Tibial artery (tissue), 4 donors: ENCODE measurements at regions not wholly inside any gene's neighbourhood (a gene's known extent, or its start where the extent isn't known, plus 50 kb on each side); places are given as distances from the start of the nearest gene placed in this dataset.

Source experiments
- DNase-seq, 2 donors: peaks; one replicate each; pipeline ENCODE4 v3.0.0-alpha.2; 2019
- H3K27ac ChIP-seq, 2 donors: fragments of 200-600 bp; sonication (generic) in 1 of 2; 1 replicate in 1 of 2; 2 replicates in 1 of 2; pipeline ENCODE4 v1.5.1; 2018 to 2019; ENCODE audit warnings: mild to moderate bottlenecking in 1 of 2
- H3K27me3 ChIP-seq, 2 donors: fragments of 200-600 bp; sonication (generic) in 1 of 2; one replicate each; pipeline versions ENCODE4 v1.5.1 to v1.6.0; 2016 to 2019
- H3K36me3 ChIP-seq, 3 donors: fragments of 200-600 bp; sonication (generic) in 2 of 3; one replicate each; pipeline ENCODE4 v1.5.1; 2016 to 2019; ENCODE audit warnings: mild to moderate bottlenecking in 2 of 3
- H3K4me1 ChIP-seq, 4 donors: fragments of 200-600 bp; sonication (generic) in 2 of 4; 1 replicate in 3 of 4; 2 replicates in 1 of 4; pipeline ENCODE4 v1.5.1; 2016 to 2019
- H3K4me3 ChIP-seq, 2 donors: fragments of 200-600 bp; sonication (generic) in 1 of 2; 1 replicate in 1 of 2; 2 replicates in 1 of 2; pipeline ENCODE4 v1.5.1; 2018 to 2019; ENCODE audit warnings: mild to moderate bottlenecking in 2 of 2
- H3K9me3 ChIP-seq, 3 donors: fragments of 200-600 bp; sonication (generic) in 1 of 3; one replicate each; pipeline ENCODE4 v1.5.1; 2016 to 2019
- CTCF ChIP-seq, 2 experiments: fragments of 200-600 bp in 1 of 2; fragments of 450-650 bp in 1 of 2; IDR thresholded peaks; one replicate each; pipeline ENCODE4 v1.5.1; 2017 to 2019; ENCODE audit warnings: antibody characterized with exemption in 2 of 2, mild to moderate bottlenecking in 1 of 2, moderate library complexity in 1 of 2
- intact Hi-C: fragments of 100-400 bp; cut with DNase I; formaldehyde crosslinking; loops from one replicate; pipeline ENCODE4 v1.15.0; 2023; ENCODE audit warnings: low total_unique reads

- Histone ChIP-seq H3K27me3 (no peaks in the 10 kb centered on the region), H3K4me3 (no peak overlapping the region), H3K9me3 (no peaks in the 10 kb centered on the region), H3K36me3 (no peaks in the 10 kb centered on the region), H3K4me1 (no peaks in the 10 kb centered on the region), H3K27ac (no peak overlapping the region)
- no peak for DNase-seq
- intact Hi-C loops, result no loop called here
- TF ChIP-seq CTCF (IDR thresholded peaks at IDR 0.05), result no peak
Observed at GRCh38 chr14:28055008-28055407, 711.6 kb upstream of the FOXG1 start.

GRCh38 chr14:28057359-28058296 lies 709.0 kb upstream of the FOXG1 start:
- intact Hi-C loops, result no loop called here
- no peaks in the 10 kb centered on the region for H3K4me1 ChIP-seq
- H3K27me3 ChIP-seq, result no peaks in the 10 kb centered on the region
- H3K27ac ChIP-seq, result no peak overlapping the region
- no peak for DNase-seq
- no peaks in the 10 kb centered on the region for H3K9me3 ChIP-seq
- H3K36me3 ChIP-seq, result no peaks in the 10 kb centered on the region
- no peak overlapping the region for H3K4me3 ChIP-seq
- no peak for TF ChIP-seq CTCF (IDR thresholded peaks at IDR 0.05)

- Histone ChIP-seq H3K27ac (no peak overlapping the region), H3K9me3 (no peaks in the 10 kb centered on the region), H3K4me1 (no peaks in the 10 kb centered on the region), H3K4me3 (no peak overlapping the region), H3K27me3 (no peaks in the 10 kb centered on the region), H3K36me3 (no peaks in the 10 kb centered on the region)
- DNase-seq, result no peak
- intact Hi-C loops, result no loop called here
- TF ChIP-seq CTCF (IDR thresholded peaks at IDR 0.05), result no peak
Observed at GRCh38 chr14:28059254-28059653, 707.3 kb upstream of the FOXG1 start.

GRCh38 chr14:28061006-28061405 lies 705.6 kb upstream of the FOXG1 start:
- TF ChIP-seq CTCF (IDR thresholded peaks at IDR 0.05), result no peak
- Histone ChIP-seq H3K27ac (no peak overlapping the region), H3K27me3 (no peaks in the 10 kb centered on the region), H3K36me3 (no peaks in the 10 kb centered on the region), H3K9me3 (no peaks in the 10 kb centered on the region), H3K4me1 (no peaks in the 10 kb centered on the region), H3K4me3 (no peak overlapping the region)
- DNase-seq, result no peak
- intact Hi-C loops, result no loop called here

- Histone ChIP-seq H3K4me3 (no peak overlapping the region), H3K9me3 (no peaks in the 10 kb centered on the region), H3K27me3 (no peaks in the 10 kb centered on the region), H3K36me3 (no peaks in the 10 kb centered on the region), H3K27ac (no peak overlapping the region), H3K4me1 (no peaks in the 10 kb centered on the region)
- DNase-seq, result no peak
- TF ChIP-seq CTCF (IDR thresholded peaks at IDR 0.05), result no peak
- intact Hi-C loops, result no loop called here
Observed at GRCh38 chr14:28077021-28077420, 689.6 kb upstream of the FOXG1 start.
